Central memory CD8-positive, alpha-beta T cell (primary cell): ENCODE measurements at regions not wholly inside any gene's neighbourhood (a gene's known extent, or its start where the extent isn't known, plus 50 kb on each side); places are given as distances from the start of the nearest gene placed in this dataset.

ENCODE experiments used
- ATAC-seq: fragments of 150-1000 bp; cut with Tn5 transposase; replicated peaks from 2 replicates; pipeline ENCODE4 v1.10.0; 2022; ENCODE audit warnings: mild to moderate bottlenecking, moderate FRiP score, moderate number of reproducible peaks; ENCODE audit not compliant: poor library complexity, severe bottlenecking; ENCODE audit errors: extremely low read depth
- DNase-seq, 2 donors: peaks; one replicate each; pipeline ENCODE4 v3.0.0; 2021; ENCODE audit warnings: low spot score in 2 of 2
- H3K27ac Mint-ChIP-seq: one replicate; pipeline ENCODE4 v1.8.0; 2022; ENCODE audit warnings: low read depth, mild to moderate bottlenecking, moderate library complexity, mixed read lengths
- H3K27me3 Mint-ChIP-seq: one replicate; pipeline ENCODE4 v1.8.0; 2022; ENCODE audit warnings: mixed read lengths
- H3K36me3 Mint-ChIP-seq: one replicate; pipeline ENCODE4 v1.8.0; 2022; ENCODE audit warnings: mild to moderate bottlenecking, moderate library complexity, mixed read lengths; ENCODE audit not compliant: insufficient read depth
- H3K4me1 Mint-ChIP-seq: one replicate; pipeline ENCODE4 v1.8.0; 2022; ENCODE audit warnings: mixed read lengths
- H3K4me3 Mint-ChIP-seq: one replicate; pipeline ENCODE4 v1.8.0; 2022; ENCODE audit warnings: mild to moderate bottlenecking, moderate library complexity, mixed read lengths
- H3K9me3 Mint-ChIP-seq: one replicate; pipeline ENCODE4 v1.8.0; 2022; ENCODE audit warnings: mixed read lengths

DNA sequence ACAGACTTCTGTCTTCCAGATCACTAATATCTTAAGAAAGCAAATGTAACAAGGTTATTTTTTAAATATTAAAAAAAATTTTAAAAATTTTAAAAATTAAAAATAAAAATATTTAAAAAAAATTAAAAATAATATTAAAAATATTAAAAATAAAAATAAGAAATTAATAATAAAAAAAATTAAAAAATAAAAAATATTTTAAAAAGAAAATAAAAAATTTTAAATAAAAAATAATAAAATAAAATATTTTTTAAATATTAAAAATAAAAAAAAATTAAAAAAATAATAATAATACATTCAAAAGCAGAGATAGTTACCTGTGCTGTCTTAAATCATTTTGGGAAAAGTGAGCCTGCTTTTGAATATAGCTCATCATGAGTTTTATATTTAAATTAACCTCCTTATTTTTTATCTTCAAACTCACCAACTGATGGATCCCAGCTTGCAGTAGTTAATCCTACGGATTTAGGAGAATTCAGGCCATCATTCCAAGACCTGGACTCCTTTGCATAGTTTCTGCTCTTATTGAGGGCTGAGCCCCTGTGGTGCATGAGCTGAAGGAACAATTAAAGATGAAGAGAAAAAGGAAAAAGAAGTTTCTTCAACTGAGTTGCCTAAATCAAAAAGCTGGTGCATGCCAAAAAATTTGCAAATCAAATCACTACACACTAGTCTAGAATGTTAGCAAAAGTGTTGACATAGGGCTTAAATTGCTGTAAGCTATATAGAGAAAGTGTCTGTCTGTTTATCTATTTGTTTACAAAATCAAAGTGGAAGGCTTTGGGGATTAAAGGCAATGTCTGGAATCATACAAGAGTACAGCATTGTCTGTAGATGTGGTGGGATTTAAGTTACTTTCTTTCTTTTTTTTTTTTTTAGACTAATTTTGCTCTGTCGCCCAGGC, 50.5 kb upstream of the ZNF438 start:
- Mint-ChIP-seq H3K4me1 (no peaks in the 10 kb centered on the region), H3K27ac (no peak overlapping the region), H3K27me3 (peaks cover 15% of the 10 kb centered on the region), H3K9me3 (no peaks in the 10 kb centered on the region), H3K4me3 (no peak overlapping the region), H3K36me3 (peaks cover 2% of the 10 kb centered on the region)
- ATAC-seq = no peak
- DNase-seq = no peak

DNA sequence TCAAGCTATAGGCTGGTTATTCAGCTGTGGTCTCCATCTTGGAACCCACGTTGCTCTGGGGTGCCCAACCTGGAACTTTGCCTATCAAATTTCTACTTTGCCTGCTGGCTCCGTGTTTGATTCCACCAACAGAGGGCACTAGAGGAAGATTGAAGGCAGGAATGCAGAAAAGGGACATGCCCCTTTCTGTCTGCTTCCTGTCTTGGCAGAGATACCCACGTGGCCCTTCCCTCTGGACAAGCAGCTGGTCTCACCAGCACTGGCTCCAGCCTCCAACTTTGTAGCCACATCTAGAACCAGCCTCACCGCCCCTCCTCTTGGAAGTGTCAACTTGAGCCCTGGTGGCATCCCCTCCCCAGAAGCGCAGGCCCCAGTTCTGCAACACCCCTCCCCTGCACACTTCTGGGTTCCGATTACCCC, 52.1 kb upstream of the ZNF438 start:
- Mint-ChIP-seq H3K27me3 (peaks cover 15% of the 10 kb centered on the region), H3K27ac (no peak overlapping the region)

GRCh38 chr10:31087011-31087410, 55.3 kb upstream of the ZNF438 start:
- Mint-ChIP-seq H3K4me1 (no peaks in the 10 kb centered on the region), H3K4me3 (no peak overlapping the region), H3K27me3 (no peaks in the 10 kb centered on the region), H3K36me3 (no peaks in the 10 kb centered on the region), H3K27ac (no peak overlapping the region), H3K9me3 (no peaks in the 10 kb centered on the region)
- DNase-seq = no peak
- ATAC-seq = no peak

More for the DNA sequence above, 52.1 kb upstream of the ZNF438 start:
- no peaks in the 10 kb centered on the region for H3K9me3 Mint-ChIP-seq
- no peak overlapping the region for H3K4me3 Mint-ChIP-seq
- H3K4me1 Mint-ChIP-seq = no peaks in the 10 kb centered on the region
- peaks cover 2% of the 10 kb centered on the region for H3K36me3 Mint-ChIP-seq
- DNase-seq = peak in 1 of 2 donors; percentile 19
- peak; percentile 49 for ATAC-seq

GRCh38 chr10:31087851-31088250, 56.2 kb upstream of the ZNF438 start:
- H3K4me1 Mint-ChIP-seq = no peaks in the 10 kb centered on the region
- no peak overlapping the region for H3K4me3 Mint-ChIP-seq
- DNase-seq (no peak), ATAC-seq (no peak)
- no peak overlapping the region for H3K27ac Mint-ChIP-seq
- H3K27me3 Mint-ChIP-seq = no peaks in the 10 kb centered on the region
- H3K36me3 Mint-ChIP-seq = no peaks in the 10 kb centered on the region
- H3K9me3 Mint-ChIP-seq = no peaks in the 10 kb centered on the region

DNA sequence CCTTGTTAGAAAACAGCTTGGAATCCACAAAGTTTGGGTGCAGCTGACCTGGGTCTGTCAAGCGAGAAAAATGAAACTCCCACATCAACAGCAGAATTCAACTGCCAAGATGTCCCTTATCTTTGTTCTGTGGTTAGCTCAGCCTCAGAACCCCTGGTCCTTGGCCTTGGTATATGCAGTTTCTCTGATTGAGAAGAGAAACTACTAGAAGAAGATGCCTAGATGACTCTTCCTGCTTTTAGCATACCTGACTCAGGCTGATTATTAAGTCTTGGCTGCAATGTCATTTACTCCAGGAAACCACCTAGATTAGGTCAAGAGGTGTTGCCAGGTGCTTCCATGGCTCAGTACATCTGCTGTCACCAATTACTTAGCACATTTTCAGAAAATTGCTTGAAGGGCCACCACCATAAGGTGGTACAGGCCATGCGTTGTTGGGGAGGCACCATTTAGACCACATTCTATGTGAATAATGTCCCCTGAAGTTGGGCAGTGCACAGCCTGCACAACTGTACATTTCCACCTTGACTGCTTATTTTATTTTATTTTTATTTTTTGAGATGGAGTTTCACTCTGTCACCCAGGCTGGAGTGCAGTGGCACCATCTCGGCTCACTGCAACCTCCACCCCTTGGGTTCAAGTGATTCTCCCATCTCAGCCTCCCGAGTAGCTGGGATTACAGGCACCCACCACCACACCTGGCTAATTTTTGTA, 59.4 kb upstream of the ZNF438 start:
- H3K27me3 Mint-ChIP-seq = peaks cover 7% of the 10 kb centered on the region
- DNase-seq = no peak
- no peak overlapping the region for H3K4me3 Mint-ChIP-seq
- no peak for ATAC-seq
- H3K9me3 Mint-ChIP-seq = no peaks in the 10 kb centered on the region
- no peak overlapping the region for H3K27ac Mint-ChIP-seq
- no peaks in the 10 kb centered on the region for H3K4me1 Mint-ChIP-seq
- H3K36me3 Mint-ChIP-seq = no peaks in the 10 kb centered on the region

- H3K27ac Mint-ChIP-seq = no peak overlapping the region
- DNase-seq = no peak
- no peaks in the 10 kb centered on the region for H3K36me3 Mint-ChIP-seq
- H3K27me3 Mint-ChIP-seq = peaks cover 36% of the 10 kb centered on the region
- no peaks in the 10 kb centered on the region for H3K4me1 Mint-ChIP-seq
- H3K9me3 Mint-ChIP-seq = no peaks in the 10 kb centered on the region
- no peak overlapping the region for H3K4me3 Mint-ChIP-seq
- no peak for ATAC-seq
Measured at GRCh38 chr10:31095677-31096560, 64.3 kb upstream of the ZNF438 start.

DNA sequence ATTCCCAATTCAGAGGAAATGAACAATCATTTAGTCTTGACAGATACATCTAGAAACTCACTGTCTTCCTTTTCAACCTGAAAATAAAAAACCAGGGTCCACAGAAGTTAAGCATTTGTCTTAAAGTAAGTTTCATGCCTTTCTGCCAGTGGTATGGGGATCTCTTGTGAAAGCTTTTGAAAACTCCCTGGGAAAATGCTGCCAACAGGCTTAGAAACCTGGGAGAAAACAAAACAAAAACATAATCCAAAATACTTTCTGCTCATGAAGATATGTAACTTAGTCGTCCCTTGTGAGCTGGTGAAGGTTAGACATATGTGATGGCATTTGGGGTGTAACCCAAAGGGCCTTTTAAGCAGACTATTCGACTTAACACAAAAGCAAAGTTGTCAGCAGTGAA, 66.4 kb upstream of the ZNF438 start:
- no peaks in the 10 kb centered on the region for H3K4me1 Mint-ChIP-seq
- DNase-seq (no peak), ATAC-seq (no peak)
- H3K4me3 Mint-ChIP-seq = no peak overlapping the region
- peaks cover 36% of the 10 kb centered on the region for H3K27me3 Mint-ChIP-seq
- no peaks in the 10 kb centered on the region for H3K36me3 Mint-ChIP-seq
- no peaks in the 10 kb centered on the region for H3K9me3 Mint-ChIP-seq
- no peak overlapping the region for H3K27ac Mint-ChIP-seq

- ATAC-seq (no peak), DNase-seq (no peak)
- peaks cover 36% of the 10 kb centered on the region for H3K27me3 Mint-ChIP-seq
- H3K4me1 Mint-ChIP-seq = no peaks in the 10 kb centered on the region
- no peaks in the 10 kb centered on the region for H3K9me3 Mint-ChIP-seq
- H3K36me3 Mint-ChIP-seq = no peaks in the 10 kb centered on the region
- H3K4me3 Mint-ChIP-seq = no peak overlapping the region
- H3K27ac Mint-ChIP-seq = no peak overlapping the region
Measured at GRCh38 chr10:31099094-31099493, 67.4 kb upstream of the ZNF438 start.

GRCh38 chr10:31099664-31100063, 68.0 kb upstream of the ZNF438 start:
- no peaks in the 10 kb centered on the region for H3K9me3 Mint-ChIP-seq
- no peak for DNase-seq
- no peak overlapping the region for H3K27ac Mint-ChIP-seq
- H3K4me3 Mint-ChIP-seq = no peak overlapping the region
- H3K4me1 Mint-ChIP-seq = no peaks in the 10 kb centered on the region
- no peaks in the 10 kb centered on the region for H3K36me3 Mint-ChIP-seq
- ATAC-seq = no peak
- peaks cover 36% of the 10 kb centered on the region for H3K27me3 Mint-ChIP-seq

DNA sequence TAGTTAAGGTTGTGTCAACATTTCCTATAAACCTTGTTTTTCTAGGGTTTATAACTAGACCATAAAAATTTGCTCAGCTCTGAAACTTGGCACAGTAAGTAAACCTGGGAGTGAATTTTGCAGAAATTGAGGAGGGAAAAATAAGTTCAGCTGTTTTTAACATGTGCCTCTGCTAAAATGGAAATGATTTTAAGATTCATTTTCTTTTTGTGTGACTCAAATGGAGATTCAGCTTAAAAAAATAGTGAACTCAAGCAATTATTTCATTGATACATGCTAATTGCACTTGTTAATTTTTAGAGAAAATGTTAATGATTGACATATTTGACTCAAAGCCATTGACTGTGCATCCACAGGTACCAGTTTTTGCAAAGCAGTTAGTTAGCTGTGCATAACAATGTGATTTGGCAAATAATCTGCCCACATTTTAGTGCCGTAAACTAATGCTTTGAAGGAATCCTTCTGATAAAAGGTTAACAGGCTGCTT, 68.5 kb upstream of the ZNF438 start:
- Mint-ChIP-seq H3K4me1 (no peaks in the 10 kb centered on the region), H3K36me3 (no peaks in the 10 kb centered on the region), H3K4me3 (no peak overlapping the region), H3K27me3 (peaks cover 36% of the 10 kb centered on the region), H3K9me3 (no peaks in the 10 kb centered on the region), H3K27ac (no peak overlapping the region)
- DNase-seq (no peak), ATAC-seq (no peak)

- ATAC-seq = no peak
- H3K9me3 Mint-ChIP-seq = no peaks in the 10 kb centered on the region
- no peak overlapping the region for H3K4me3 Mint-ChIP-seq
- no peaks in the 10 kb centered on the region for H3K4me1 Mint-ChIP-seq
- no peaks in the 10 kb centered on the region for H3K36me3 Mint-ChIP-seq
- DNase-seq = no peak
- peaks cover 32% of the 10 kb centered on the region for H3K27me3 Mint-ChIP-seq
- no peak overlapping the region for H3K27ac Mint-ChIP-seq
Measured at GRCh38 chr10:31100662-31101061, 69.0 kb upstream of the ZNF438 start.

DNA sequence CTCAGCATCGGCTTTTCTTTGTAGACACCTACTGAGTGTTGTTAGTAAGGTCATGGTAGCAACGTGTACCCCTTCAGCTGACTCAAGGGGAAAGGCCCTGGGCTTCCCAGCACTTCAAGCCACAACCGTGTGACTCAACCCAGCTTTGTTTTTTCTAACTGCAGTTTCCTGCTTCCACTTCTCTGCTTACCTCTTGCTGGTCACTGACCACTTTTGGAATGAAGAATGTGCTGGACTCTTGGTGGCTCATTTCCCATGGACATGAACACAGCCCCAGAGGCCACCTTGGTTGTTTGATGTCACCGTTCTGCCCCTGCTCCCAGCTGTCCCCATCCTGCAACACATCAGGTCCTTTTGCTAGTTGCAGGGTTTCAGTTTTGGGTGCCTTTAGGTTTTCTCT, 69.5 kb upstream of the ZNF438 start:
- no peak for ATAC-seq
- Mint-ChIP-seq H3K4me1 (no peaks in the 10 kb centered on the region), H3K27ac (peak overlapping the region; percentile 17), H3K36me3 (no peaks in the 10 kb centered on the region), H3K27me3 (peaks cover 27% of the 10 kb centered on the region), H3K4me3 (no peak overlapping the region), H3K9me3 (no peaks in the 10 kb centered on the region)
- DNase-seq = no peak
